ENCODE measurements at regions not wholly inside any gene's neighbourhood (a gene's known extent, or its start where the extent isn't known, plus 50 kb on each side); places are given as distances from the start of the nearest gene placed in this dataset.

DNA sequence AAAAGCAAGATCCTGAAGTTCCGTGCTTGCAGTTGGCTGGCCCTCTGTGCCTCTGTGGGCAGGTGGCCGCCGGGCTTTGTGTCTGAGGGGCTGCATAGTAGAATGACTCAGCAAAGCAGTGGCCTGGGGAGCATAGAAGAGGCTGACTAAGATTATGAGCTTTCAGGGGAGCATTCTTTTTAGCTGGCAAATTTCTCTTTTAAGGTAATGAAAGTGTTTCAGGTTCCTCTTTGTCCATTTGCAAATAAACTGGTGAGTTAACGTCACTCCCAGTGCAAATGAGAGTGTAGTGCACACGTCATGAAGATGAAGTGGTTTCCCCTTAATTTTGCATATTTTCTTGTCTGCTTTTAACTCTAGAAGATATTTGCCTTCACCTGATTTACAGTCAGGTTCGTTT lies 98.6 kb downstream of the BCL2L11 start:
- peak in 2 of 3 donors; percentile 3 to 28 for DNase-seq (ENCODE audit: low read depth in 2 of 3, low spot score in 2 of 3)

DNA sequence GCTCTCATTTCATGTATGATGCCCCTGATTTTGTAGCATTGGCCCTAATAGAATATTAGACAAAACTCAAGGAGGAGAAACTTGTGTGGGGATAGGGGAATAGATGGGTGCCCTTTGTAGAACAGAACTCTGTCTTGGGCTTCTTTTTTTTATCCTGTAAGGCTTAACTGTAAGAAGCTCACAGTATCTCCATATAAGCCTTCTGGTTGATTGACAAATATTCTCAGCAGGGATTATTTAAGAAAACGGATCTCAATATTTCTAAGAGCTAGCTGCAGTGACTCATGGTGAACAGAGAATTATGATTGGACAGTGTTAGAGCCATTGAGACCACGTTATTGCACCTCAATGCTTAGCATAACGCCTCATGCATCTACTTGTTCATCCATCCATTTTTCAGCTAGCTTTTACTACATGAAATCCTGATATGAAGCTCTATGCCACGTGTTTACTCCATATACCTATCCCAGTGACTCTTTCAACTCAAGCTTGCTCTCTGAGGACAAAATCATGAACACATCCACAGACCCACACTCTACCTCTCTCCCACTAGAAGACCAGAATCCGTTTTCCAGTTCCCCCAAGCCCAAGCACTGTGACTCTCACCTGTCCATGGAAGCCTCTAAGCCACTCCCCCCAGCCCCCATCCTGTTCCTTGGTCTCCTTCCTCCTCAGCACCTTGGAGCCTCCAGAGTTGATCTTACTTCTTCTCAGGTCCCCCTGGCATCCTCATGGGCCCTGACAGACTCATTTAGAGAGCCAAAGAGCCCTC lies 99.2 kb downstream of the BCL2L11 start:
- DNase-seq (ENCODE audit: low read depth in 2 of 3, low spot score in 2 of 3), result no peak

DNA sequence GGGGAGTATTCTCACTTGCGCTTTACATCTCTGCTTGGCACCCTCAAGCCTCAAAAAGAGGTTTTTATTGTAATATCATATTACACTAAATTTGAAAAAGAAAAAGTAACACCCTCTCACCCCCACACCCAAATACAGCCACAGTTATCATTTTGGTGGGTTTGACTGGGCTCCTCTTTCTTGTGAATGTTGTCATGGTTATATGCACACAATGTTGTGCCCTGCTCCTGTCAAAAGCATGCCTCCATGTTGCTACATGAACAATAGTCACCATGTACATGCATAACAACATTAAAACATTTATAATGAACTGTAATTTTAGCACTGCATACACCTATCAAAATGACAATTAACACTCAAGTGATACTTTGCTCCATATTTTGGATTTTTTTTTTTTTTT lies 100.2 kb downstream of the BCL2L11 start:
- DNase-seq (ENCODE audit: low read depth in 2 of 3, low spot score in 2 of 3), result no peak

- DNase-seq (ENCODE audit: low read depth in 2 of 3, low spot score in 2 of 3), result peak in 1 of 3 donors; percentile 47
These were observed 101.0 kb downstream of the BCL2L11 start for GRCh38 chr2:111221701-111222100.

- DNase-seq (ENCODE audit: low read depth in 2 of 3, low spot score in 2 of 3), result peak in 1 of 3 donors; percentile 9
These were observed 101.6 kb downstream of the BCL2L11 start for GRCh38 chr2:111222204-111222866.

DNA sequence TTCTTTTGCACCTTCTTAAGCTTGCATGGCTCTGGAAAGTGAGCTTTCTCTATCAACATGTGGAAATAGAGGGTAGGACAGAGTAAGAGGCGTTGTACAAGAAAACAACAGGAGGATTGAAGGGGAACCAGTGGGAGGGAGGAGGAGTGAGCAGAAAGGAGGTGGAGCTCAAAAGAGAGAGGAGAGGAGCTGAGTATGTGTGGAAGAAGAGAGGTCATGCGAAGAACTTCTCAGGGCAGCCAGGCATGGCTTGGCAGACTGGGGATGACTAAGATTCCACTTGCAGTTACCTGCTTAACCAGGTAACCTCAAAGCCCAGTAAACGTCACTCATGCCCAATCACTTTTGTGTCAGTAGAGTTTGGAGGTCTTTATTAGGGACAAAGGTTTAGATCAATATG lies 105.1 kb downstream of the BCL2L11 start:
- DNase-seq (ENCODE audit: low read depth in 2 of 3, low spot score in 2 of 3), result no peak

- peak in 2 of 3 donors; percentile 19 to 72 for DNase-seq (ENCODE audit: low read depth in 2 of 3, low spot score in 2 of 3)
These were observed 106.4 kb downstream of the BCL2L11 start for GRCh38 chr2:111226876-111227700.

- DNase-seq (ENCODE audit: low read depth in 2 of 3, low spot score in 2 of 3), result no peak
These were observed 107.0 kb downstream of the BCL2L11 start for GRCh38 chr2:111227716-111228141.

- DNase-seq (ENCODE audit: low read depth in 2 of 3, low spot score in 2 of 3), result no peak
These were observed 111.0 kb downstream of the BCL2L11 start for GRCh38 chr2:111231532-111232252.

DNA sequence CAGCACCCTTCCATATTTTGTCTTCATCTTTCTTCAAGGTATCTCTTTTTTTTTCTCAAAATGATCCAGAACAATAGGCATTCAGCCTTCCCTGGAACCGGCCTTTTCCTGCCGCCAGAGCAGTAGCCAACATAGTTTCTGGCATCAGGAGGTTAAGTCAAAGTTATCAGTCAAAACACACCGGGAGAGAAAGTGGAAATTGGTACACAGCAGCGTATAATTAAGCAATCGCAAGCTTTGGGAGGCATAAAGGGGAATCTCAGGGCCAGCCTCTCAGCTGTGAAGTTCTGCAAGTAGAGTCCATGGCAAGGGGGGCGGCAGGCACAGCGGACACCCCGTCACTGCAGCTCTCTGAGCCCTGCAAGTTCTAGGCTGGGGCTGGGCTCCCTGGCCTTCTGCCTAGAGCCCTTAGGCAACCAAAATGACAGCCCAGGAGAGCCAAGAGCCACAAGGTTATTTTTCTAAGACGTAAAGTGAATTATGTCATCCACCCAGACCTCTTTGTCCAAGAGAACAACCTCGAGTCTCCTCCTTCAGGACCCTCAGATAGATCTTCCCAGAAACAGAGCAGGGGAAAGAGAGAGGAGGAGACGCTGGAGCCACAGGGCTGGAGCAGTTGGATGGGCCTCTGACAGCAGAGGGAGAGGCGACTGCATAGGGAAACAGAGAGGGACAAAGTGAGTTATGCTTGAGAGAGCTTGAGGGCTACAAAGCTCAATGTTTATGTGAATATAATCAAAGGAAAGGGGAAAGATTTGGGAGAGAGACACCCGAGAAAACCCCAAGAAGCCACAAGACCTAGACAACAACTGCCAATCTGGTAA lies 114.7 kb downstream of the BCL2L11 start:
- no peak for DNase-seq (ENCODE audit: low read depth in 2 of 3, low spot score in 2 of 3)

- no peak for DNase-seq (ENCODE audit: low read depth in 2 of 3, low spot score in 2 of 3)
These were observed 115.3 kb downstream of the BCL2L11 start for GRCh38 chr2:111236025-111236424.

DNA sequence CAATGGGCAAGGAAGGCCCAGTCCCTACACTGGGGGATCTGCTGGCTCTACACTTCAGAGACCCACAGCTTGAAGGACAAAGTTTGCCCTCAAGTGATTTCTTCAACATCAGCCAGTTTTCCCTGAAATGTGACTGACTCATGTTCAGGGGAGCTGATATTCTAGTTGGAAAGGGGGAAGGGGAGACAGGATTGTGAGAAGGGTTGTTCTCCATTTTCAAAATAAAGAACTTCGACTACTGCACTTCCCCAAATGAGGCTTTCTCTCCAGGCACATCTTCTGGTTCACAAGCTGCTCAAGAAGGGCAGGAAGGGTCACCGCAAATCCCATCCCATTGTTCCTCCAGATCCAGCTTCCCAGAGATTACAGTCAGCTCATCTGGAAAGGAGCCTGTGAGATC lies 117.6 kb downstream of the BCL2L11 start:
- DNase-seq (ENCODE audit: low read depth in 2 of 3, low spot score in 2 of 3), result no peak

DNA sequence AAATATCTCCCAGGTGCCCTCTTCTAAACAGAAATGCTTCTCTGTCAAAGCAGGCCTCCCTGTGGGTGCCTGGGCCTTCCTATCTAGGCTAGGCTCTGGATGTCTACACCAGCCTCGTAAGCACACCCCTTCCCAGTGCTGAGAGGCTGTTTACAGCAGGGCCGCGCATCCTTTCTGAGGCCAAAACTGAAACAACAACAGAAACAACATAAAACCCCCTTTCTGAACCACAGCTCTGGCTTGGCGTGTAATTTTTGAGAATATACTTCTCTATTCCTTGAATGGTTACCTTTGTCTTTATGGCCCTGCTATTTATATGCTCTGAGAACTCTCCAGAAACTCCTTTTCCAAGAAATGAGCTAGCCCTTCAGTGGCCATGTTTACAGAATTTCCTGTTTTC lies 118.4 kb downstream of the BCL2L11 start:
- DNase-seq (ENCODE audit: low read depth in 2 of 3, low spot score in 2 of 3), result no peak

GRCh38 chr2:111239581-111240249 lies 119.0 kb downstream of the BCL2L11 start:
- DNase-seq (ENCODE audit: low read depth in 2 of 3, low spot score in 2 of 3), result no peak

GRCh38 chr2:111243295-111243694 lies 122.6 kb downstream of the BCL2L11 start:
- DNase-seq (ENCODE audit: low read depth in 2 of 3, low spot score in 2 of 3), result no peak

DNA sequence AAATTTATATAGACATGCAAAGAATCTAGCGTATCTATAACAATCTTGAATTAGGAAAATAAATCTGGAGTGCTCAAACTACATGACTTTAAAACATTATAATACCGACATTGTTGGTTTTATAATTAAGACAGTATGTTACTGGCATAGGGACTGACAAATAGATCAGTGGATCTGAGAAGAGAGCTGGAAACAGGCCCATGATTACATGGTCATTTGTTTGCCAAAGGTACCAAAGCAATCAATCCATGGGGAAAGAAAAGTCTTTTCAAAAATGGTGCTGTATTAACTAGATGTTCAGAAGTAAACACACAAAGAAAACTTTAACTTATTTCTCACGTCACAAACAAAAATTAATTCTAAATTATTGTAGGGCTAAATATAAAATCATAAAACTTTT lies 124.2 kb downstream of the BCL2L11 start:
- no peak for DNase-seq (ENCODE audit: low read depth in 2 of 3, low spot score in 2 of 3)

DNA sequence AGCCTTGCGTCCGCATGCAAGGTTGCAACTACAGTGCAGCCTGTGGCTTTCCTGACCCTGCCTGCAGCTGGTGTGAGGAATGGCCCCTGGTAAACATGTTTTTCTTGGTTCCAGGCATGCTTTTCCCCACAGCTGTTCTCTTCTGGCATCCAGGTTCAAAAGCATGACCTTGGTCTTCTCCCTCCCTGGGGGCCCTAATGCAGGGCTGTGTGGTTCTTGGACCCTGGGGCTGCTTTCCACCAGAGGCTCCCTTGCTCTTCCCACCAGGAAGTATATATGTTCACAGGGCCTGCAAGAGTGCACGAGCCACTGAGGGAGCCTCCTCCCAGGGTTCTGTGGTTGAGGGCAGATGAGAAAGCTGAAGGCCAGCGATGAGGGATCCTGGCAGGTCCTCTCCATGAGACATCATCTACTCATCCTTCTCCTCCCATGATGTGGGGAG lies 125.9 kb downstream of the BCL2L11 start:
- no peak for DNase-seq (ENCODE audit: low read depth in 2 of 3, low spot score in 2 of 3)

DNA sequence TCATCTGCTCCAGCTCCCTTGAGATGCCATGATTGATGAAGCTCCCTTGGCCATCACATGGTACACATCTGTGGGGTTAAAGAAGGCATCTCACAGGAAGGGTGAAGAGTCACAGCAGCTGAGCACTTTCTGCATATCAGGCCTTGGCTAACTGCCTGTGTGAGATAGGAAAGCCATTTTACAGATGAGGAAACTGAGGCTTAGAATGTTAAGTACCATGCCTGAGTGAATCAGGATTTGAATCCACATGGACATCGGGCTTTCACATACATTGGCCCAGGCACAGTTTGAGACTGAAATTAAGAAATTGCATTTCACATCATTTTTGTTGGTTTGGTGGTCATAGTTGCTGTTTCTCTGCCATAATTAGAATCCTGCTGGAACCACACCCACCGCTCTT lies 126.8 kb downstream of the BCL2L11 start:
- DNase-seq (ENCODE audit: low read depth in 2 of 3, low spot score in 2 of 3), result no peak

DNA sequence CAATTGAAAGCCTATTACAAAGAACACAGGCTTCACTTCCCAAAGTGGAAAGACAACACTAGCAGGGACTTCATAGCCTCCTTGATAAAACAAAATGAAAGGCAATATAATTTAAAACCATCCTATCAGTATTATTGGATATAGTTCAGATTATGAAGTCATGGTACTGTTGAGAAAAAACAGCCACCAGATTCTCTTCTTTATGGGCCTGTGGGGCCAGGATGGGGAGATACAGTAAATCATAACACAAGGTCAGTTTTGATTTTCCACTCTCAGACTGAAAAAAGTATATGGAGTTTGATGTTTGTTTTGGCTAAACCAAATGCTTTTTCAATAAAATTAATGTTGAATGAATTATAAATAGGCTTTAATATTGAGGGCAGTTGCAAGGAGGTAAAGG lies 129.1 kb downstream of the BCL2L11 start:
- DNase-seq (ENCODE audit: low read depth in 2 of 3, low spot score in 2 of 3), result no peak

Measured in hematopoietic multipotent progenitor cell (in vitro differentiated cells).